WTC11 (cell line): ENCODE measurements at regions not wholly inside any gene's neighbourhood (a gene's known extent, or its start where the extent isn't known, plus 50 kb on each side); places are given as distances from the start of the nearest gene placed in this dataset.

Experiments used
- CREM ChIP-seq: sonication (generic); formaldehyde crosslinking; IDR thresholded peaks from 2 replicates; pipeline ENCODE4 v1.8.1; 2022; ENCODE audit warnings: mild to moderate bottlenecking, missing genetic modification reagents, moderate library complexity
- CTCF ChIP-seq: fragments of 200-600 bp; IDR thresholded peaks from 2 replicates; pipeline ENCODE4 v1.8.0; 2022; ENCODE audit warnings: antibody characterized with exemption
- ZBTB43 ChIP-seq: sonication (generic); formaldehyde crosslinking; IDR thresholded peaks from 2 replicates; pipeline ENCODE4 v1.8.1; 2023; ENCODE audit warnings: mild to moderate bottlenecking, missing genetic modification reagents

GRCh38 chr5:4144411-4145007 lies 548.9 kb downstream of the IRX1 start:
- TF ChIP-seq CREM (CRISPR knock-in tag) (no peak), ZBTB43 (CRISPR knock-in tag) (no peak), CTCF (no peak)
